NCI-H1436 treated with DMSO at 0.1 percent for 48 hours (cell line): ENCODE measurements at regions not wholly inside any gene's neighbourhood (a gene's known extent, or its start where the extent isn't known, plus 50 kb on each side); places are given as distances from the start of the nearest gene placed in this dataset.
"Not testable (repeated sequence)": the region's sequence is repeated elsewhere in the genome, so short reads cannot be mapped to it uniquely, and the experiment has no call there.

Source experiments
- DNase-seq: peaks from one replicate; lab custom pipeline; 2025; lab: John Stamatoyannopoulos, UW

- no peak for DNase-seq
Measured at GRCh38 chr2:172261292-172261691, 158.6 kb upstream of the DLX2 start.

- no peak for DNase-seq
Measured at GRCh38 chr2:172262486-172262885, 159.8 kb upstream of the DLX2 start.

GRCh38 chr2:172264820-172265219, 162.1 kb upstream of the DLX2 start:
- DNase-seq = not testable (repeated sequence)

GRCh38 chr2:172269507-172270244, 157.7 kb upstream of the ITGA6 start:
- not testable (repeated sequence) for DNase-seq

GRCh38 chr2:172270278-172271079, 156.9 kb upstream of the ITGA6 start:
- DNase-seq = no peak

- no peak for DNase-seq
Measured at GRCh38 chr2:172273910-172274571, 153.3 kb upstream of the ITGA6 start.

GRCh38 chr2:172275239-172275638, 152.1 kb upstream of the ITGA6 start:
- no peak for DNase-seq

- DNase-seq = no peak
Measured at GRCh38 chr2:172276961-172277360, 150.4 kb upstream of the ITGA6 start.

- no peak for DNase-seq
Measured at GRCh38 chr2:172278667-172279066, 148.7 kb upstream of the ITGA6 start.

- DNase-seq = no peak
Measured at GRCh38 chr2:172279214-172279613, 148.2 kb upstream of the ITGA6 start.

GRCh38 chr2:172279813-172280212, 147.6 kb upstream of the ITGA6 start:
- no peak for DNase-seq

- no peak for DNase-seq
Measured at GRCh38 chr2:172280571-172281361, 146.6 kb upstream of the ITGA6 start.

- DNase-seq = no peak
Measured at GRCh38 chr2:172281648-172282570, 145.5 kb upstream of the ITGA6 start.

GRCh38 chr2:172282944-172283343, 144.4 kb upstream of the ITGA6 start:
- DNase-seq = no peak

GRCh38 chr2:172283476-172283875, 143.9 kb upstream of the ITGA6 start:
- DNase-seq = no peak

- no peak for DNase-seq
Measured at GRCh38 chr2:172284209-172284608, 143.2 kb upstream of the ITGA6 start.

- DNase-seq = no peak
Measured at GRCh38 chr2:172285010-172285621, 142.3 kb upstream of the ITGA6 start.

- no peak for DNase-seq
Measured at GRCh38 chr2:172285760-172286159, 141.6 kb upstream of the ITGA6 start.

GRCh38 chr2:172287190-172287589, 140.2 kb upstream of the ITGA6 start:
- DNase-seq = no peak

- DNase-seq = no peak
Measured at GRCh38 chr2:172287605-172288315, 139.6 kb upstream of the ITGA6 start.
